Colon (tissue), 2 donors: ENCODE measurements at regions not wholly inside any gene's neighbourhood (a gene's known extent, or its start where the extent isn't known, plus 50 kb on each side); places are given as distances from the start of the nearest gene placed in this dataset.
"Not testable (repeated sequence)": the region's sequence is repeated elsewhere in the genome, so short reads cannot be mapped to it uniquely, and the experiment has no call there.

Experiments used
- FAIRE-seq: peaks from 2 replicates; lab custom pipeline; 2012; peaks lifted over from hg19 to GRCh38; lab: Jason Lieb, UNC
- donor health status: control.
- donor health status: control.

- no peak for FAIRE-seq
Measured at GRCh38 chr5:87210076-87210475, 57.6 kb upstream of the RASA1 start.

- no peak for FAIRE-seq
Measured at GRCh38 chr5:87210743-87211142, 56.9 kb upstream of the RASA1 start.

- no peak for FAIRE-seq
Measured at GRCh38 chr5:87211676-87212075, 56.0 kb upstream of the RASA1 start.

GRCh38 chr5:87212183-87212582 lies 55.5 kb upstream of the RASA1 start:
- FAIRE-seq, result not testable (repeated sequence)

- not testable (repeated sequence) for FAIRE-seq
Measured at GRCh38 chr5:87217480-87217879, 50.2 kb upstream of the RASA1 start.
